Ascending aorta (tissue), 2 donors: ENCODE measurements at regions not wholly inside any gene's neighbourhood (a gene's known extent, or its start where the extent isn't known, plus 50 kb on each side); places are given as distances from the start of the nearest gene placed in this dataset.

Source experiments
- DNase-seq, 2 donors: peaks; one replicate each; pipeline ENCODE4 v3.0.0-alpha.2; 2019; ENCODE audit warnings: low spot score in 2 of 2
- H3K27ac ChIP-seq, 2 donors: fragments of 200-600 bp; sonication (generic); one replicate each; pipeline ENCODE4 v1.5.1; 2016 to 2017; ENCODE audit warnings: mild to moderate bottlenecking in 1 of 2
- H3K27me3 ChIP-seq: fragments of 200-600 bp; sonication (generic); one replicate; pipeline ENCODE4 v1.5.1; 2017
- H3K36me3 ChIP-seq, 2 donors: fragments of 200-600 bp; sonication (generic); one replicate each; pipeline ENCODE4 v1.5.1; 2016
- H3K4me1 ChIP-seq, 2 donors: fragments of 200-600 bp; sonication (generic); one replicate each; pipeline ENCODE4 v1.5.1; 2016 to 2017; ENCODE audit warnings: mild to moderate bottlenecking in 1 of 2
- H3K4me3 ChIP-seq, 2 donors: fragments of 200-600 bp; sonication (generic); one replicate each; pipeline ENCODE4 v1.5.1; 2016 to 2017; ENCODE audit warnings: mild to moderate bottlenecking in 1 of 2
- H3K9me3 ChIP-seq, 2 donors: fragments of 200-600 bp; sonication (generic); one replicate each; pipeline ENCODE4 v1.5.1; 2016
- intact Hi-C: fragments of 100-400 bp; cut with DNase I; formaldehyde crosslinking; loops from one replicate; pipeline ENCODE4 v1.15.1; 2023
- TF ChIP-seq, protein P1 (sequence below), 3 experiments: fragments of 200-600 bp in 2 of 3; fragments of 450-650 bp in 1 of 3; sonication (generic) in 2 of 3; IDR thresholded peaks; one replicate each; pipeline ENCODE4 v1.5.1; 2016 to 2019; ENCODE audit warnings: antibody characterized with exemption in 3 of 3, mild to moderate bottlenecking in 1 of 3, moderate library complexity in 1 of 3

DNA sequence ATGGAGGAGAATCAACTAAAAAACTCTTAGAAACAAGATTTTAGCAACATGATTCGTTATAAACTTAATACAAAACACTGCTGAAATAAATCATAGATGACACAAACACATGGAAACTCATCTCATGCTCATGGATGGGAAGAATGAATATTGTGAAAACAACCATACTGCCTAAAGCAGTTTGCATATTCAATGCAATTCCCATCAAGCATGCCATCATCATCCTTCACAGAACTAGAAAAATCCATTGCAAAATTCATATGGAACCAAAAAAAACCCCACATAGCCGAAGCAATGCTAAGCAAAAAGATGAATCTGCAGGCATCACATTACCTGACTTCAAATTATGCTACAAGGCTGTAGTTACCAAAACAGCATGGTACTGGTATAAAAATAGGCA lies 1015.8 kb upstream of the GRIA3 start:
- intact Hi-C loops: no loop called here
- no peak overlapping the region for H3K4me3 ChIP-seq
- no peaks in the 10 kb centered on the region for H3K9me3 ChIP-seq
- no peak overlapping the region for H3K27ac ChIP-seq
- H3K4me1 ChIP-seq: no peaks in the 10 kb centered on the region
- TF ChIP-seq, protein P1, sequence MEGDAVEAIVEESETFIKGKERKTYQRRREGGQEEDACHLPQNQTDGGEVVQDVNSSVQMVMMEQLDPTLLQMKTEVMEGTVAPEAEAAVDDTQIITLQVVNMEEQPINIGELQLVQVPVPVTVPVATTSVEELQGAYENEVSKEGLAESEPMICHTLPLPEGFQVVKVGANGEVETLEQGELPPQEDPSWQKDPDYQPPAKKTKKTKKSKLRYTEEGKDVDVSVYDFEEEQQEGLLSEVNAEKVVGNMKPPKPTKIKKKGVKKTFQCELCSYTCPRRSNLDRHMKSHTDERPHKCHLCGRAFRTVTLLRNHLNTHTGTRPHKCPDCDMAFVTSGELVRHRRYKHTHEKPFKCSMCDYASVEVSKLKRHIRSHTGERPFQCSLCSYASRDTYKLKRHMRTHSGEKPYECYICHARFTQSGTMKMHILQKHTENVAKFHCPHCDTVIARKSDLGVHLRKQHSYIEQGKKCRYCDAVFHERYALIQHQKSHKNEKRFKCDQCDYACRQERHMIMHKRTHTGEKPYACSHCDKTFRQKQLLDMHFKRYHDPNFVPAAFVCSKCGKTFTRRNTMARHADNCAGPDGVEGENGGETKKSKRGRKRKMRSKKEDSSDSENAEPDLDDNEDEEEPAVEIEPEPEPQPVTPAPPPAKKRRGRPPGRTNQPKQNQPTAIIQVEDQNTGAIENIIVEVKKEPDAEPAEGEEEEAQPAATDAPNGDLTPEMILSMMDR (IDR thresholded peaks at IDR 0.05): no peak
- no peak for DNase-seq
- no peaks in the 10 kb centered on the region for H3K36me3 ChIP-seq
- no peaks in the 10 kb centered on the region for H3K27me3 ChIP-seq

DNA sequence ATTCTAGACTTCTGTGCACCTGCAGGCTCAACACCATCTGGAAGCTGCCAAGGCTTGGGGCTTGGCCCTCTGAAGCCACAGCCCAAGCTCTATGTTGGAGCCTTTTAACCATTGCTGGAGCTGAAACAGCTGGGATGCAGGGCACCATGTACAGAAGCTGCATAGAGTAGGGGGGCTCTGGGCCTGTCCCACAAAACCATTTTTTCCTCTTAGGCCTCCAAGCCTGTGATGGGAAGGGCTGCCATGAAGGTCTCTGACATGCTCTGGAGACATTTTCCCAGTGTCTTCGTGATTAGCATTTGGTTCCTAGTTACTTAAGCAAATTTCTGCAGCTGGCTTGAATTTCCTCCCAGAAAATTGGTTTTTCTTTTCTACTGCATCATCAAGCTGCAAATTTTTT lies 999.3 kb upstream of the GRIA3 start:
- Histone ChIP-seq H3K4me3 (no peak overlapping the region), H3K36me3 (no peaks in the 10 kb centered on the region), H3K27me3 (no peaks in the 10 kb centered on the region), H3K9me3 (no peaks in the 10 kb centered on the region), H3K4me1 (no peaks in the 10 kb centered on the region), H3K27ac (no peak overlapping the region)
- intact Hi-C loops: no loop called here
- no peak for DNase-seq
- TF ChIP-seq, protein P1 (IDR thresholded peaks at IDR 0.05): no peak

DNA sequence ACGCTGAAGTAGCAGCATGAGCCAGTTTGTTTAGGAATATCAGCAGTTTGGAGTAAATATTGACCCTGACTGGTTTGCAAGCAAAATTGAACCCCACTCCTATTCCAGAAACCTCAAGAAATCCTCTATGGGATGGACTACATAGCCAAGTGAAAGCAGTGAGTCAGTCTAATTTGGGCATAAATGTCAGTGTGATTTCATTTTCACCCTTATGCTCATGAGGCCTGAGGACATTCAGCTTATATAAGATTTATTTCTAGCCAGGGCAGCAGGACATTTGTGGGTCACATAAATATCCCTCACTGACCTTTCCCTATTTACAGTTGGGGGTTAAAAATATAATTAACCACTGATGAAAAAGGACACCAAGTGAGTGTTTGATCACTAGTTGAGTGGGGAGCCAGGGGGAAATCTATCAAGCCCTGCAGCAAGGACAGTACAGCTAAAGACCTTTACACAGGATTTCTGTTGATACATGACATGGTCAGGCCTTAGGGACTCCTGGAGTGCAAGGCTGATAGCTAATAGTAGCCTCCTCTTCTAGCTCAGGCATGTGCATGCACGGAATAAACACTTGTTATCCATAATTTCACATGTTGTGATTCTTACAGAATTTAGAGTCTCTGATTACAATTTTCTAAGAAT lies 996.9 kb upstream of the GRIA3 start:
- Histone ChIP-seq H3K27ac (no peak overlapping the region), H3K4me1 (no peaks in the 10 kb centered on the region), H3K27me3 (no peaks in the 10 kb centered on the region), H3K9me3 (no peaks in the 10 kb centered on the region), H3K4me3 (no peak overlapping the region), H3K36me3 (no peaks in the 10 kb centered on the region)
- intact Hi-C loops: no loop called here
- TF ChIP-seq, protein P1 (IDR thresholded peaks at IDR 0.05): no peak
- no peak for DNase-seq

DNA sequence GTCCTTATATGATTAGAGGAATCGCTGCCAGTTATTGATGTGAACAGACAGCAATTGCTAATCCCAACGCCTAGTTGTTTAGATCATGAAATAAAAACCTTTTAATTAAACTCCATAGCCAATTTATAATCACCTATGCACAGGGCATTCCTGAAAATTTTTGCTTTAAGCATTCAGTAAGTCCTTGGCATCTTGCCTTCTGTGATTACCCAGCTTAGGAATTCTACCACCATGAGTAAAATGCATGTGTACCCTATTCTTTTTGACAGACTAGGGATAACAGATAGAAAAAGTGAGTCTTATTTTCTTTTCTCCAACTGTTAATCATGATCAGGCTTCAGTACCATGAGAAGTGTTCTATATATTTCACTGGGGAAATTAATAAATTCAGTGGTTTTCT lies 995.3 kb upstream of the GRIA3 start:
- H3K27ac ChIP-seq: no peak overlapping the region
- intact Hi-C loops: no loop called here
- no peaks in the 10 kb centered on the region for H3K4me1 ChIP-seq
- DNase-seq: no peak
- TF ChIP-seq, protein P1 (IDR thresholded peaks at IDR 0.05): no peak
- H3K36me3 ChIP-seq: no peaks in the 10 kb centered on the region
- H3K9me3 ChIP-seq: no peaks in the 10 kb centered on the region
- H3K4me3 ChIP-seq: no peak overlapping the region
- no peaks in the 10 kb centered on the region for H3K27me3 ChIP-seq

DNA sequence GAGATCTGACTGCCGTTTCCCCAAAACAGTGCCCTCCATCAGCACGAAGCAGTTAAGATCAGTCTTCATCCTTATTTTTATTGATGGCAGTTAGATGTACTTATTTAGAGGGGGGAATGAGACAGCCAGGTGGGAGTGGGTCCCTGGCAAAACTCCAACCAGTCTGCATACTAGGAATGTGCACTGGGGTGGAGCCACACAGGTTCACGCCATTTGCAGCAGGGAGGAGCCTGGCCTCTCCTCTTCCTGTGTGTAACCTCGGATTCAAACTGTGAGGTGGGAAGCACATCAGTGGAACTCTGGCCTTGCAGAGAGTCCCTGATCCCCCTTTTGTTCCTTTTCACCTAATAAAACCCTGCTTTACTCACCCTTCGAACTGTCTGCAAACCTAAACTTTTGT lies 987.7 kb upstream of the GRIA3 start:
- Histone ChIP-seq H3K4me1 (no peaks in the 10 kb centered on the region), H3K27ac (no peak overlapping the region), H3K4me3 (no peak overlapping the region), H3K36me3 (no peaks in the 10 kb centered on the region), H3K9me3 (no peaks in the 10 kb centered on the region), H3K27me3 (no peaks in the 10 kb centered on the region)
- intact Hi-C loops: no loop called here
- no peak for DNase-seq
- TF ChIP-seq, protein P1 (IDR thresholded peaks at IDR 0.05): no peak

DNA sequence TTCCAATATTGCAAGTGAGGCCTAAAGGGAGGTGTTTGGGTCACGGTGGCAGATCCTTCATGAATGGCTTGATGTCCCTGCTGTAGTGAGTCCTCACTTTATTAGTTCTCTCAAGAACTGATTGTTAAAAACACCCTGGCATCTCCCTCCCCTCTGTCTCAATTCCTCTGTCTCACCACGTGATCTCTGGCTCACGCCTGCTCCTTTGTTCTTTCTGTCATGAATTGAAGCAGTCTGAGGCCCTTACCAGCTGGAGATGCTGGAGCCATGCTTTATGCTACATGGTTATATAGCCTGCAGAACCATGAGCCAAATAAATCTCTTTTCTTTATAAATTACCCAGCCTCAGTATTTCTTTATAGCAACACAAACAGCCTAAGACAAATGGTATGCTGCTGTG lies 980.7 kb upstream of the GRIA3 start:
- no peak overlapping the region for H3K27ac ChIP-seq
- H3K4me1 ChIP-seq: no peaks in the 10 kb centered on the region
- H3K27me3 ChIP-seq: no peaks in the 10 kb centered on the region
- no peak for DNase-seq
- TF ChIP-seq, protein P1 (IDR thresholded peaks at IDR 0.05): no peak
- H3K36me3 ChIP-seq: no peaks in the 10 kb centered on the region
- H3K4me3 ChIP-seq: no peak overlapping the region
- H3K9me3 ChIP-seq: no peaks in the 10 kb centered on the region
- intact Hi-C loops: no loop called here
